ENCODE measurements at regions not wholly inside any gene's neighbourhood (a gene's known extent, or its start where the extent isn't known, plus 50 kb on each side); places are given as distances from the start of the nearest gene placed in this dataset.
"Not testable (repeated sequence)": the region's sequence is repeated elsewhere in the genome, so short reads cannot be mapped to it uniquely, and the experiment has no call there.

DNA sequence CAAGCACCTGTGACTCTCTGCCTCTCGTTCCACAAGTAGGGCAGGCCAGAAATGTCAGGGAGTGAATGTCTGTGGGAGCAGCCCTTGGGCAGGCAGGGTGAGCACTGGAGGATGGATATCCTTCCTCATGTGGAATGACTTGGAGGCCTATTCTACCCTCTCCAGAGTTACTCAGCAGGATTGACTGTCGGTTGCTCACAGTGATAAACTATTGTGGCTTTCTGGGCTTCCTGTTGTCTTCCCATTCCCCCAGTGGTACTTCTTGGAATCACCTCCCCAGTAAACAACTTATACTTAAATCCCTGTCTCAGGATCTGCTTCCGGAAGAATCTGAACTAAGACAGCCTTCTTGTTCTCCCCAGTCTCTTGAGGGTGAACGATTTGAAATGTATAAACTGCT lies 79.6 kb upstream of the MANSC4 start:
- dilution Hi-C loops (cut with MboI; ENCODE audit: extremely low pct_ligation_motif_present, low sequenced_read_pairs), result no loop called here
- H2AFZ ChIP-seq (ENCODE audit: control insufficient read depth, low read length), result no peak overlapping the region
- H3K27me3 ChIP-seq (ENCODE audit: control insufficient read depth, extremely low read depth, insufficient read depth, low read length), result no peaks in the 10 kb centered on the region
- no peaks in the 10 kb centered on the region for H3K4me1 ChIP-seq (ENCODE audit: control insufficient read depth, extremely low read depth, insufficient read depth, low read length)
- H3K9ac ChIP-seq (ENCODE audit: control insufficient read depth, extremely low read depth, insufficient read depth, low read length), result no peak overlapping the region
- H3K36me3 ChIP-seq (ENCODE audit: control insufficient read depth in 2 of 2, extremely low read depth in 1 of 2, insufficient read depth in 2 of 2, low read length in 2 of 2), result no peaks in the 10 kb centered on the region
- H4K20me1 ChIP-seq (ENCODE audit: control insufficient read depth, extremely low read depth, insufficient read depth, low read length), result no peaks in the 10 kb centered on the region
- H3K27ac ChIP-seq (ENCODE audit: control insufficient read depth, insufficient read depth, low read length), result no peak overlapping the region
- TF ChIP-seq, protein P1, sequence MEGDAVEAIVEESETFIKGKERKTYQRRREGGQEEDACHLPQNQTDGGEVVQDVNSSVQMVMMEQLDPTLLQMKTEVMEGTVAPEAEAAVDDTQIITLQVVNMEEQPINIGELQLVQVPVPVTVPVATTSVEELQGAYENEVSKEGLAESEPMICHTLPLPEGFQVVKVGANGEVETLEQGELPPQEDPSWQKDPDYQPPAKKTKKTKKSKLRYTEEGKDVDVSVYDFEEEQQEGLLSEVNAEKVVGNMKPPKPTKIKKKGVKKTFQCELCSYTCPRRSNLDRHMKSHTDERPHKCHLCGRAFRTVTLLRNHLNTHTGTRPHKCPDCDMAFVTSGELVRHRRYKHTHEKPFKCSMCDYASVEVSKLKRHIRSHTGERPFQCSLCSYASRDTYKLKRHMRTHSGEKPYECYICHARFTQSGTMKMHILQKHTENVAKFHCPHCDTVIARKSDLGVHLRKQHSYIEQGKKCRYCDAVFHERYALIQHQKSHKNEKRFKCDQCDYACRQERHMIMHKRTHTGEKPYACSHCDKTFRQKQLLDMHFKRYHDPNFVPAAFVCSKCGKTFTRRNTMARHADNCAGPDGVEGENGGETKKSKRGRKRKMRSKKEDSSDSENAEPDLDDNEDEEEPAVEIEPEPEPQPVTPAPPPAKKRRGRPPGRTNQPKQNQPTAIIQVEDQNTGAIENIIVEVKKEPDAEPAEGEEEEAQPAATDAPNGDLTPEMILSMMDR (optimal IDR thresholded peaks at IDR 0.05 in 1 of 3, IDR thresholded peaks at IDR 0.05 in 1 of 3, conservative IDR thresholded peaks at IDR 0.05 in 1 of 3; ENCODE audit: extremely low read depth in 1 of 3, insufficient read depth in 2 of 3, low read length in 3 of 3), result no peak
- no peak for TF ChIP-seq EZH2 (IDR thresholded peaks at IDR 0.05; ENCODE audit: low read length)
- DNase-seq (ENCODE audit: low read depth, low spot score) (no peak), FAIRE-seq (no peak)
- H3K9me3 ChIP-seq (ENCODE audit: control insufficient read depth, low read depth, low read length), result no peaks in the 10 kb centered on the region
- H3K4me2 ChIP-seq (ENCODE audit: control insufficient read depth, extremely low read depth, insufficient read depth, low read depth, low read length), result no peak overlapping the region
- no peaks in the 10 kb centered on the region for H3K79me2 ChIP-seq (ENCODE audit: control insufficient read depth, insufficient read depth, low read length)
- H3K4me3 ChIP-seq (ENCODE audit: control insufficient read depth in 2 of 3, extremely low read depth in 1 of 3, insufficient read depth in 2 of 3, low read depth in 1 of 3, low read length in 3 of 3), result no peak overlapping the region
- H3K9me1 ChIP-seq (ENCODE audit: control insufficient read depth, extremely low read depth, insufficient read depth, low read length), result no peaks in the 10 kb centered on the region

DNA sequence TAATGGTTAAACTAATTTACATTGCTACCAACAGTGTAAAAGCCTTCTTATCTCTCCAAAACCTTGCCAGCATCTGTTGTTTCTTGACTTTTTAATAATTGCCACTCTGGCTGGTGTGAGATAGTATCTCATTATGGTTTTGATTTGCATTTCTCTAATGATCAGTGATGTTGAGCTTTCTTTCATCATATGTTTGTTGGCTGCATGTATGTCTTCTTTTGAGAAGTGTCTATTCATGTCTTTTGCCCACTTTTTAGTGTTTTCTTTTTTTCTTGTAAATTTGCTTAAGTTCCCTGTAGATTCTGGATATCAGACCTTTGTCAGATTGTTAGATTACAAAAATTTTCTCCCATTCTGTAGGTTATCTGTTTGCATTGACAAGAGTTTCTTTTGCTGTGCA lies 77.0 kb upstream of the MANSC4 start:
- FAIRE-seq; H3K4me3 ChIP-seq (ENCODE audit: control insufficient read depth in 2 of 3, extremely low read depth in 1 of 3, insufficient read depth in 2 of 3, low read depth in 1 of 3, low read length in 3 of 3); H3K27me3 ChIP-seq (ENCODE audit: control insufficient read depth, extremely low read depth, insufficient read depth, low read length); H2AFZ ChIP-seq (ENCODE audit: control insufficient read depth, low read length); H3K9ac ChIP-seq (ENCODE audit: control insufficient read depth, extremely low read depth, insufficient read depth, low read length); H3K36me3 ChIP-seq (ENCODE audit: control insufficient read depth in 2 of 2, extremely low read depth in 1 of 2, insufficient read depth in 2 of 2, low read length in 2 of 2); H3K27ac ChIP-seq (ENCODE audit: control insufficient read depth, insufficient read depth, low read length); H3K9me3 ChIP-seq (ENCODE audit: control insufficient read depth, low read depth, low read length); H3K79me2 ChIP-seq (ENCODE audit: control insufficient read depth, insufficient read depth, low read length); H4K20me1 ChIP-seq (ENCODE audit: control insufficient read depth, extremely low read depth, insufficient read depth, low read length); H3K9me1 ChIP-seq (ENCODE audit: control insufficient read depth, extremely low read depth, insufficient read depth, low read length); dilution Hi-C loops (cut with MboI; ENCODE audit: extremely low pct_ligation_motif_present, low sequenced_read_pairs); H3K4me2 ChIP-seq (ENCODE audit: control insufficient read depth, extremely low read depth, insufficient read depth, low read depth, low read length); H3K4me1 ChIP-seq (ENCODE audit: control insufficient read depth, extremely low read depth, insufficient read depth, low read length); DNase-seq (ENCODE audit: low read depth, low spot score): not testable (repeated sequence)

DNA sequence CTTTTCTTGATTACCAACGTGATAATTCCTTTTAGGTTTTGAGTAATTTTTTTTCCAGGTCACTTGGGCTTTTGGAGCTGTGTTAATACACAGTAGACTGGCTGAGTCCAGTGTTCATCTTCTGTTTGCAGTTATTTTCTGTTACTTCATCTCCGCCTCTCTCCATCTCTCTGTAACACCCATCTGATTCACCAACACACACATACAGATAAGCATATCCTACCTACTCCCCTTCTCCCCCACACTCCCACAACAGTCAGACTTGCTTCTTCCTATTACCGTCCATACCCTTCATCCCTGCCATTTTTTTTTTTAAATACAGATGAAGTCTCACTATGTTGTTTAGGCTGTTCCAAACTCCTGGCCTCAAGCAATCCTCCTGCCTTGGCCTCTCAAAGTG lies 72.7 kb upstream of the MANSC4 start:
- no peak for TF ChIP-seq EZH2 (IDR thresholded peaks at IDR 0.05; ENCODE audit: low read length)
- TF ChIP-seq, protein P1 (optimal IDR thresholded peaks at IDR 0.05 in 1 of 3, IDR thresholded peaks at IDR 0.05 in 1 of 3, conservative IDR thresholded peaks at IDR 0.05 in 1 of 3; ENCODE audit: extremely low read depth in 1 of 3, insufficient read depth in 2 of 3, low read length in 3 of 3), result no peak
- no peaks in the 10 kb centered on the region for H3K79me2 ChIP-seq (ENCODE audit: control insufficient read depth, insufficient read depth, low read length)
- no peaks in the 10 kb centered on the region for H3K36me3 ChIP-seq (ENCODE audit: control insufficient read depth in 2 of 2, extremely low read depth in 1 of 2, insufficient read depth in 2 of 2, low read length in 2 of 2)
- H3K9me3 ChIP-seq (ENCODE audit: control insufficient read depth, low read depth, low read length), result no peaks in the 10 kb centered on the region
- no peak overlapping the region for H3K4me2 ChIP-seq (ENCODE audit: control insufficient read depth, extremely low read depth, insufficient read depth, low read depth, low read length)
- no peak overlapping the region for H3K9ac ChIP-seq (ENCODE audit: control insufficient read depth, extremely low read depth, insufficient read depth, low read length)
- no peaks in the 10 kb centered on the region for H3K9me1 ChIP-seq (ENCODE audit: control insufficient read depth, extremely low read depth, insufficient read depth, low read length)
- no peak overlapping the region for H2AFZ ChIP-seq (ENCODE audit: control insufficient read depth, low read length)
- no peak for FAIRE-seq
- no peaks in the 10 kb centered on the region for H3K4me1 ChIP-seq (ENCODE audit: control insufficient read depth, extremely low read depth, insufficient read depth, low read length)
- H3K4me3 ChIP-seq (ENCODE audit: control insufficient read depth in 2 of 3, extremely low read depth in 1 of 3, insufficient read depth in 2 of 3, low read depth in 1 of 3, low read length in 3 of 3), result no peak overlapping the region
- dilution Hi-C loops (cut with MboI; ENCODE audit: extremely low pct_ligation_motif_present, low sequenced_read_pairs), result no loop called here
- no peak overlapping the region for H3K27ac ChIP-seq (ENCODE audit: control insufficient read depth, insufficient read depth, low read length)
- no peaks in the 10 kb centered on the region for H4K20me1 ChIP-seq (ENCODE audit: control insufficient read depth, extremely low read depth, insufficient read depth, low read length)
- H3K27me3 ChIP-seq (ENCODE audit: control insufficient read depth, extremely low read depth, insufficient read depth, low read length), result no peaks in the 10 kb centered on the region
- DNase-seq (ENCODE audit: low read depth, low spot score), result no peak
